H1 (cell line): ENCODE measurements at regions not wholly inside any gene's neighbourhood (a gene's known extent, or its start where the extent isn't known, plus 50 kb on each side); places are given as distances from the start of the nearest gene placed in this dataset.

Experiments used
- CTCF ChIA-PET: fragments of 300-600 bp; sonication (Branson Sonifier 250); formaldehyde crosslinking; loops from one replicate; lab custom pipeline; 2021; ENCODE audit not compliant: partially characterized antibody; lab: Charles Lee
- POLR2A ChIA-PET: fragments of 300-600 bp; sonication (Branson Sonifier 250); formaldehyde crosslinking; loops from one replicate; lab custom pipeline; 2021; ENCODE audit warnings: inconsistent platforms; ENCODE audit not compliant: partially characterized antibody; lab: Charles Lee
- DNase-seq, 2 experiments: peaks; one replicate each; pipeline versions ENCODE4 v3.0.0 to v3.0.0-alpha.2; 2010 to 2022; ENCODE audit warnings: low spot score in 2 of 2, low read depth in 1 of 2, mixed read lengths in 1 of 2
- FAIRE-seq: peaks from 2 replicates; lab custom pipeline; 2011; peaks lifted over from hg19 to GRCh38; lab: Jason Lieb, UNC
- H2AFZ ChIP-seq: 2 replicates; pipeline ENCODE4 v1.8.1; 2012; ENCODE audit warnings: low read length, inconsistent platforms
- H2AK5ac ChIP-seq: 2 replicates; pipeline ENCODE4 v1.6.1; 2013; ENCODE audit warnings: low read depth, low read length
- H2BK120ac ChIP-seq: replicated peaks from 2 replicates; pipeline ENCODE3; 2013; ENCODE audit warnings: low read depth, low read length, inconsistent platforms
- H2BK12ac ChIP-seq: 2 replicates; pipeline ENCODE4 v1.6.1; 2013; ENCODE audit warnings: low read depth, low read length
- H2BK15ac ChIP-seq: 2 replicates; pipeline ENCODE4 v1.6.1; 2013; ENCODE audit warnings: low read length
- H2BK20ac ChIP-seq: 2 replicates; pipeline ENCODE4 v1.6.1; 2013; ENCODE audit warnings: low read length
- H2BK5ac ChIP-seq: 2 replicates; pipeline ENCODE4 v1.6.1; 2013; ENCODE audit warnings: low read depth, low read length
- H3K14ac ChIP-seq: 2 replicates; pipeline ENCODE4 v1.6.1; 2013; ENCODE audit warnings: inconsistent platforms; ENCODE audit not compliant: insufficient read length
- H3K18ac ChIP-seq: 2 replicates; pipeline ENCODE4 v1.6.1; 2013; ENCODE audit warnings: low read length; ENCODE audit errors: extremely low read depth
- H3K23ac ChIP-seq: 2 replicates; pipeline ENCODE4 v1.6.1; 2013; ENCODE audit warnings: inconsistent platforms; ENCODE audit not compliant: insufficient read length
- H3K23me2 ChIP-seq: 2 replicates; pipeline ENCODE4 v1.6.1; 2013; ENCODE audit warnings: low read depth, low read length
- H3K27ac ChIP-seq: 2 replicates; pipeline ENCODE4 v1.6.1; 2011; ENCODE audit warnings: low read depth, low read length, inconsistent platforms
- H3K27me3 ChIP-seq, 4 experiments: replicated peaks in 1 of 4; 1 replicate in 1 of 4; 2 replicates in 3 of 4; pipeline versions ENCODE4 v1.6.1 to v1.8.1; 2011 to 2013; ENCODE audit warnings: low read length in 3 of 4, mild to moderate bottlenecking in 3 of 4, inconsistent platforms in 2 of 4, mixed read lengths in 2 of 4, moderate library complexity in 1 of 4; ENCODE audit not compliant: control insufficient read depth in 3 of 4, insufficient read depth in 3 of 4; ENCODE audit errors: extremely low read depth in 1 of 4
- H3K36me3 ChIP-seq, 4 experiments: 2 replicates each; pipeline versions ENCODE4 v1.6.1 to v1.8.1; 2011 to 2013; ENCODE audit warnings: mild to moderate bottlenecking in 4 of 4, low read length in 3 of 4, moderate library complexity in 2 of 4, control low read depth in 1 of 4, inconsistent platforms in 1 of 4; ENCODE audit not compliant: insufficient read depth in 4 of 4, control insufficient read depth in 2 of 4
- H3K4ac ChIP-seq: replicated peaks from 2 replicates; pipeline ENCODE3; 2013; ENCODE audit warnings: low read length, low read depth, mixed read lengths, inconsistent platforms; ENCODE audit not compliant: insufficient read length
- H3K4me1 ChIP-seq, 4 experiments: replicated peaks in 1 of 4; 1 replicate in 1 of 4; 2 replicates in 3 of 4; pipeline versions ENCODE4 v1.6.1 to v1.8.1; 2011 to 2013; ENCODE audit warnings: low read length in 3 of 4, inconsistent platforms in 2 of 4, mixed read lengths in 1 of 4; ENCODE audit not compliant: insufficient read depth in 4 of 4, control insufficient read depth in 3 of 4
- H3K4me2 ChIP-seq, 2 experiments: 2 replicates each; pipeline versions ENCODE4 v1.6.1 to v1.8.1; 2011 to 2013; ENCODE audit warnings: low read depth in 2 of 2, low read length in 2 of 2, control low read depth in 1 of 2, inconsistent platforms in 1 of 2, mild to moderate bottlenecking in 1 of 2; ENCODE audit not compliant: insufficient read depth in 1 of 2
- H3K4me3 ChIP-seq, 4 experiments: fragments of 200-600, 300-600 bp in 1 of 4; sonication (generic), shearing (Covaris generic), sonication (Bioruptor Twin) in 1 of 4; 2 replicates each; pipeline versions ENCODE4 v1.5.1 to v1.8.1; 2011 to 2016; ENCODE audit warnings: low read length in 4 of 4, low read depth in 3 of 4, control low read depth in 2 of 4, inconsistent platforms in 2 of 4, mild to moderate bottlenecking in 2 of 4, mixed read lengths in 1 of 4, moderate library complexity in 1 of 4; ENCODE audit not compliant: insufficient read depth in 2 of 4; ENCODE audit errors: extremely low read depth in 1 of 4
- H3K56ac ChIP-seq: replicated peaks from 2 replicates; pipeline ENCODE3; 2013; ENCODE audit warnings: low read depth, mild to moderate bottlenecking, mixed read lengths, low read length, inconsistent platforms; ENCODE audit not compliant: insufficient read length
- H3K79me1 ChIP-seq: 2 replicates; pipeline ENCODE4 v1.6.1; 2013; ENCODE audit warnings: low read depth, low read length, control low read depth
- H3K79me2 ChIP-seq, 2 experiments: 2 replicates each; pipeline versions ENCODE4 v1.6.1 to v1.8.1; 2012 to 2013; ENCODE audit warnings: low read length in 2 of 2, mild to moderate bottlenecking in 2 of 2, inconsistent platforms in 1 of 2; ENCODE audit not compliant: insufficient read depth in 2 of 2, control insufficient read depth in 1 of 2
- H3K9ac ChIP-seq, 4 experiments: replicated peaks in 1 of 4; 1 replicate in 1 of 4; 2 replicates in 3 of 4; pipeline versions ENCODE4 v1.6.1 to v1.8.1; 2011 to 2013; ENCODE audit warnings: low read depth in 3 of 4, low read length in 3 of 4, control low read depth in 2 of 4, mild to moderate bottlenecking in 2 of 4, moderate library complexity in 2 of 4, inconsistent platforms in 1 of 4; ENCODE audit errors: extremely low read depth in 1 of 4
- H3K9me3 ChIP-seq, 2 experiments: 2 replicates each; pipeline versions ENCODE4 v1.6.1 to v1.8.1; 2012 to 2013; ENCODE audit warnings: mild to moderate bottlenecking in 2 of 2, moderate library complexity in 2 of 2, control low read depth in 1 of 2, inconsistent platforms in 1 of 2, low read depth in 1 of 2, low read length in 1 of 2, mixed read lengths in 1 of 2; ENCODE audit not compliant: insufficient read depth in 2 of 2
- H4K20me1 ChIP-seq, 2 experiments: replicated peaks in 1 of 2; 2 replicates each; pipeline versions ENCODE3 to v1.8.1; 2011 to 2013; ENCODE audit warnings: inconsistent platforms in 2 of 2, low read length in 2 of 2, mild to moderate bottlenecking in 1 of 2; ENCODE audit not compliant: insufficient read depth in 2 of 2, control insufficient read depth in 1 of 2
- H4K5ac ChIP-seq: 2 replicates; pipeline ENCODE4 v1.6.1; 2013; ENCODE audit warnings: low read length, low read depth, mixed read lengths, inconsistent platforms; ENCODE audit not compliant: insufficient read length
- H4K8ac ChIP-seq: 2 replicates; pipeline ENCODE4 v1.8.0; 2013; ENCODE audit warnings: mild to moderate bottlenecking, moderate library complexity, low read length, inconsistent platforms; ENCODE audit not compliant: insufficient read depth; ENCODE audit errors: extremely low read depth
- H4K91ac ChIP-seq: replicated peaks from 2 replicates; pipeline ENCODE3; 2013; ENCODE audit warnings: low read length, mixed read lengths, inconsistent platforms; ENCODE audit not compliant: insufficient read length
- CBX8 ChIP-seq: fragments of 300-800, 300-1000 bp; sonication (generic); IDR thresholded peaks from 2 replicates; pipeline ENCODE4 v1.7.1; 2016; ENCODE audit warnings: low read depth, low read length, borderline replicate concordance
- CEBPB ChIP-seq: IDR thresholded peaks from 2 replicates; pipeline ENCODE4 v1.6.1; 2012; ENCODE audit warnings: low read depth, low read length
- CTBP2 ChIP-seq: IDR thresholded peaks from 2 replicates; pipeline ENCODE4 v1.7.0; 2011; ENCODE audit warnings: borderline replicate concordance, mild to moderate bottlenecking, moderate library complexity, mixed read lengths, low read length; ENCODE audit not compliant: insufficient read depth, insufficient read length
- EP300 ChIP-seq, 2 experiments: IDR thresholded peaks; 1 replicate in 1 of 2; 2 replicates in 1 of 2; pipeline ENCODE4 v1.6.1; 2011 to 2012; ENCODE audit warnings: low read depth in 2 of 2, low read length in 2 of 2, mild to moderate bottlenecking in 2 of 2, borderline replicate concordance in 1 of 2, inconsistent platforms in 1 of 2, moderate library complexity in 1 of 2
- GABPA ChIP-seq: IDR thresholded peaks from 2 replicates; pipeline ENCODE4 v1.6.1; 2011; ENCODE audit warnings: mild to moderate bottlenecking, low read length, moderate library complexity, borderline replicate concordance; ENCODE audit not compliant: insufficient read depth
- MAX ChIP-seq: IDR thresholded peaks from 2 replicates; pipeline ENCODE4 v1.6.1; 2012; ENCODE audit warnings: inconsistent platforms
- POU5F1 ChIP-seq: IDR thresholded peaks from 2 replicates; pipeline ENCODE4 v1.6.1; 2011; ENCODE audit warnings: low read depth, mild to moderate bottlenecking, low read length, moderate library complexity
- SRF ChIP-seq: IDR thresholded peaks from 2 replicates; pipeline ENCODE4 v1.6.1; 2011; ENCODE audit warnings: mild to moderate bottlenecking, low read depth, low read length, moderate library complexity
- TAF7 ChIP-seq: optimal IDR thresholded peaks from 2 replicates; pipeline ENCODE3; 2011; ENCODE audit warnings: low read depth, mild to moderate bottlenecking, inconsistent platforms, low read length, moderate library complexity, borderline replicate concordance
- TCF12 ChIP-seq: IDR thresholded peaks from 2 replicates; pipeline ENCODE4 v1.6.1; 2011; ENCODE audit warnings: low read depth, mild to moderate bottlenecking, low read length
- USF2 ChIP-seq: IDR thresholded peaks from 2 replicates; pipeline ENCODE4 v1.6.1; 2011; ENCODE audit warnings: low read length, improper control_type of control experiment
- WGBS, 2 experiments: shearing (Covaris generic) in 1 of 2; methylation state at CpG; one replicate each; pipeline versions ENCODE4 v1.1.6 to v1.1.7; 2013 to 2015; ENCODE audit warnings: low lambda C conversion rate in 2 of 2, mixed read lengths in 2 of 2, inconsistent platforms in 1 of 2, low coverage in 1 of 2, missing lambda C conversion rate in 1 of 2; ENCODE audit not compliant: insufficient replicate concordance in 2 of 2, insufficient coverage in 1 of 2, insufficient read length in 1 of 2; ENCODE audit errors: extremely low coverage in 1 of 2, missing lambda C conversion rate in 1 of 2; 5-methylcytosine and 5-hydroxymethylcytosine counted together
- TF ChIP-seq, protein P1 (sequence below): IDR thresholded peaks from 2 replicates; pipeline ENCODE4 v1.6.1; 2012; ENCODE audit warnings: inconsistent platforms

- Histone ChIP-seq H3K36me3 (no peaks in the 10 kb centered on the region), H3K14ac (no peak overlapping the region), H3K4me2 (no peak overlapping the region), H3K4me3 (no peak overlapping the region), H2BK12ac (no peak overlapping the region), H3K79me2 (no peaks in the 10 kb centered on the region), H3K9me3 (no peaks in the 10 kb centered on the region), H2BK15ac (no peak overlapping the region), H2BK120ac (no peak overlapping the region), H3K79me1 (no peaks in the 10 kb centered on the region), H2AK5ac (no peak overlapping the region), H3K18ac (no peak overlapping the region), H4K91ac (no peak overlapping the region), H4K20me1 (no peaks in the 10 kb centered on the region), H3K4ac (no peak overlapping the region), H3K4me1 (no peaks in the 10 kb centered on the region; a peak in 1 of 7 replicates), H4K5ac (no peak overlapping the region), H3K23me2 (no peaks in the 10 kb centered on the region), H2BK5ac (no peak overlapping the region), H3K9ac (no peak overlapping the region), H2AFZ (no peak overlapping the region), H3K27me3 (no peaks in the 10 kb centered on the region), H2BK20ac (no peak overlapping the region), H4K8ac (no peak overlapping the region), H3K23ac (no peak overlapping the region), H3K27ac (no peak overlapping the region), H3K56ac (no peak overlapping the region)
- FAIRE-seq (no peak), DNase-seq (no peak)
- 89% methylated on average over 10 of the region's 10 CpGs; no CpG with 5 or more reads in 1 of the 2 experiments for WGBS, 2 experiments
- ChIA-PET CTCF (interaction anchor here (1.1 to 1.3 kb wide), 3 partner anchors 9 to 228 kb away, joined by 3 to 4 read pairs (median 4); no protein-coding TSS in a partner anchor), POLR2A (no interaction called here)
- TF ChIP-seq GABPA = no peak
- no peak for TF ChIP-seq CBX8
- no peak for TF ChIP-seq MAX
- TF ChIP-seq USF2 = no peak
- TF ChIP-seq, protein P1, sequence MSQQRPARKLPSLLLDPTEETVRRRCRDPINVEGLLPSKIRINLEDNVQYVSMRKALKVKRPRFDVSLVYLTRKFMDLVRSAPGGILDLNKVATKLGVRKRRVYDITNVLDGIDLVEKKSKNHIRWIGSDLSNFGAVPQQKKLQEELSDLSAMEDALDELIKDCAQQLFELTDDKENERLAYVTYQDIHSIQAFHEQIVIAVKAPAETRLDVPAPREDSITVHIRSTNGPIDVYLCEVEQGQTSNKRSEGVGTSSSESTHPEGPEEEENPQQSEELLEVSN = no peak
- no peak for TF ChIP-seq CEBPB
- no peak for TF ChIP-seq CTBP2
- no peak for TF ChIP-seq EP300 (IDR thresholded peaks at IDR 0.05; ENCODE audit: borderline replicate concordance in 1 of 2, low read depth in 2 of 2, low read length in 2 of 2)
- TF ChIP-seq SRF = no peak
- no peak for TF ChIP-seq TAF7
- no peak for TF ChIP-seq POU5F1
- TF ChIP-seq TCF12 = no peak
Observed at GRCh38 chr19:28224441-28224840, 988.5 kb downstream of the UQCRFS1 start.
